Right atrium auricular region (tissue), 2 donors: ENCODE measurements at regions not wholly inside any gene's neighbourhood (a gene's known extent, or its start where the extent isn't known, plus 50 kb on each side); places are given as distances from the start of the nearest gene placed in this dataset.

ENCODE experiments used
- DNase-seq: peaks from one replicate; pipeline ENCODE4 v3.0.0-alpha.2; 2019; ENCODE audit warnings: low spot score
- H3K27ac ChIP-seq, 2 donors: fragments of 200-600 bp; sonication (generic); 1 replicate in 1 of 2; 2 replicates in 1 of 2; pipeline ENCODE4 v1.5.1; 2016 to 2019
- H3K27me3 ChIP-seq, 2 donors: fragments of 200-600 bp; sonication (generic); one replicate each; pipeline versions ENCODE4 v1.5.1 to v1.6.0; 2017 to 2019
- H3K36me3 ChIP-seq: fragments of 200-600 bp; sonication (generic); one replicate; pipeline ENCODE4 v1.5.1; 2016
- H3K4me1 ChIP-seq, 2 donors: fragments of 200-600 bp; sonication (generic); one replicate each; pipeline versions ENCODE4 v1.5.1 to v1.6.0; 2017 to 2019
- H3K4me3 ChIP-seq, 2 donors: fragments of 200-600 bp; sonication (generic); 1 replicate in 1 of 2; 2 replicates in 1 of 2; pipeline ENCODE4 v1.5.1; 2017 to 2019; ENCODE audit warnings: mild to moderate bottlenecking in 1 of 2, moderate library complexity in 1 of 2
- H3K9me3 ChIP-seq, 2 donors: fragments of 200-600 bp; sonication (generic); one replicate each; pipeline ENCODE4 v1.5.1; 2019
- CTCF ChIP-seq, 2 donors: fragments of 200-600 bp; sonication (generic); IDR thresholded peaks; one replicate each; pipeline ENCODE4 v1.5.1; 2019; ENCODE audit warnings: antibody characterized with exemption in 2 of 2

GRCh38 chr3:193847402-193847801, 254.4 kb downstream of the OPA1 start:
- peaks cover 0 to 13% of the 10 kb centered on the region in 2 donors for H3K4me1 ChIP-seq
- H3K9me3 ChIP-seq, result no peaks in the 10 kb centered on the region
- DNase-seq, result no peak
- H3K27ac ChIP-seq, result no peak overlapping the region
- no peak overlapping the region for H3K4me3 ChIP-seq
- H3K27me3 ChIP-seq, result no peaks in the 10 kb centered on the region
- no peak for TF ChIP-seq CTCF (IDR thresholded peaks at IDR 0.05)
- no peaks in the 10 kb centered on the region for H3K36me3 ChIP-seq

DNA sequence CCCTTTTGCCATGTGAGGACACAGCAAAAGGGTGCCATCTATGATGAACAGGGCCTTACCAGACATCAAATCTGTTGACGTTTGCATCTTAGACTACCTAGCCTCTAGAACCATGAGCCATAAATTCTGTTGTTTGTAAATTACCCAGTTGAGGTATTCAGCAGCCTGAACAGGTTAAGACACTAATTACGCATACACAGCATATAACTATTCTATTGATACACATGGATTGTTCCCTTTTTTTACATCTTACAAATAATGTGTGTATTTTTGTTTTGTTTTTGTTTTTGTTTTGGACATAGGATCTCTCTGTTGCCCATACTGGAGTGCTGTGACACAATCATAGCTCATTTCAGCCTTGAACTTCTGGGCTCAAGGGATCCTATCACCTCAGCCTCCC, 255.5 kb downstream of the OPA1 start:
- Histone ChIP-seq H3K4me1 (peaks cover 0 to 22% of the 10 kb centered on the region in 2 donors), H3K9me3 (no peaks in the 10 kb centered on the region), H3K27me3 (no peaks in the 10 kb centered on the region), H3K27ac (no peak overlapping the region), H3K4me3 (no peak overlapping the region), H3K36me3 (no peaks in the 10 kb centered on the region)
- no peak for DNase-seq
- no peak for TF ChIP-seq CTCF (IDR thresholded peaks at IDR 0.05)

DNA sequence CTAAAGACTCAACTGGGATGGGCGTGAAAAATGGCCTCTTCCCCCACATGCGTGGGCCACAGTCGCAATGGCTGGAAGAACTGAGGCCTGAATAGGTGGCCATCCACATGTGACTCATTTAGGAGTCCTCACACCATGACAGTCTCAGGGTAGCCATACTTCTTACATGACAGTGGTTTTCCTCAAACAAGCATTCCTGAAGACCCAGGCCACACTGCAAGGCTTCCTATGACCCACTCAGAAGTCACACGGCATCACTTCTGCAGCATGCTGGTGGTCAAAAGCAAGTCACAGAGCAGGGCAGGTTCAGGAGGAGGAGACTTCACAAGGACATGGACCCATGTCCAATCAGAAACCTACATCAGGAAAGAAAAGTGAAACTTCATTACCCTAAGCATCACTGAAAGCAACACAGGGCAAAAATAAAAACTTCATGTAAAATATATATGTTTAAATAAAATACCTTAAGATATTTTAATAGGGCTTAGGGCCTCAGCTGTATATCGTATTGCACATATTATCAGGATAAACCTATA, 257.1 kb downstream of the OPA1 start:
- Histone ChIP-seq H3K4me1 (peaks cover 0 to 25% of the 10 kb centered on the region in 2 donors), H3K4me3 (no peak overlapping the region), H3K27me3 (no peaks in the 10 kb centered on the region), H3K9me3 (no peaks in the 10 kb centered on the region), H3K36me3 (no peaks in the 10 kb centered on the region), H3K27ac (no peak overlapping the region)
- no peak for DNase-seq
- TF ChIP-seq CTCF (IDR thresholded peaks at IDR 0.05), result no peak

- Histone ChIP-seq H3K36me3 (no peaks in the 10 kb centered on the region), H3K27ac (peak overlapping the region; percentile 45 to 49), H3K9me3 (no peaks in the 10 kb centered on the region), H3K4me1 (peaks cover 0 to 25% of the 10 kb centered on the region in 2 donors), H3K27me3 (no peaks in the 10 kb centered on the region), H3K4me3 (no peak overlapping the region)
- TF ChIP-seq CTCF (IDR thresholded peaks at IDR 0.05), result no peak
- no peak for DNase-seq
These were observed 258.4 kb downstream of the OPA1 start for GRCh38 chr3:193851428-193851847.

GRCh38 chr3:193851941-193852674, 259.1 kb downstream of the OPA1 start:
- TF ChIP-seq CTCF (IDR thresholded peaks at IDR 0.05), result no peak
- DNase-seq, result no peak
- Histone ChIP-seq H3K27me3 (no peaks in the 10 kb centered on the region), H3K36me3 (no peaks in the 10 kb centered on the region), H3K27ac (peak overlapping the region; percentile 45 to 49), H3K9me3 (no peaks in the 10 kb centered on the region), H3K4me3 (no peak overlapping the region), H3K4me1 (peaks cover 0 to 25% of the 10 kb centered on the region in 2 donors)
